Astrocyte (in vitro differentiated cells and primary cell): ENCODE measurements at regions not wholly inside any gene's neighbourhood (a gene's known extent, or its start where the extent isn't known, plus 50 kb on each side); places are given as distances from the start of the nearest gene placed in this dataset.

Source experiments
- DNase-seq: peaks from one replicate; pipeline ENCODE4 v3.0.0-alpha.2; 2010; ENCODE audit warnings: low read depth
- FAIRE-seq: peaks from 2 replicates; lab custom pipeline; 2011; peaks lifted over from hg19 to GRCh38; lab: Jason Lieb, UNC
- H2AFZ ChIP-seq: 2 replicates; pipeline ENCODE4 v1.6.0; 2012; ENCODE audit warnings: low read depth, low read length, inconsistent platforms
- H3K27ac ChIP-seq: 2 replicates; pipeline ENCODE4 v1.5.1; 2011; ENCODE audit warnings: low read depth, low read length, inconsistent platforms
- H3K27me3 ChIP-seq: 2 replicates; pipeline ENCODE4 v1.6.0; 2011; ENCODE audit warnings: low read length, inconsistent platforms; ENCODE audit not compliant: insufficient read depth
- H3K36me3 ChIP-seq: 2 replicates; pipeline ENCODE4 v1.5.1; 2011; ENCODE audit warnings: low read length, inconsistent platforms; ENCODE audit not compliant: insufficient read depth
- H3K4me1 ChIP-seq: 2 replicates; pipeline ENCODE4 v1.5.1; 2011; ENCODE audit warnings: low read length, inconsistent platforms; ENCODE audit not compliant: insufficient read depth
- H3K4me2 ChIP-seq: 2 replicates; pipeline ENCODE4 v1.6.0; 2012; ENCODE audit warnings: low read length, inconsistent platforms
- H3K4me3 ChIP-seq: 2 replicates; pipeline ENCODE4 v1.5.1; 2011; ENCODE audit warnings: low read depth, mild to moderate bottlenecking, low read length, inconsistent platforms; ENCODE audit not compliant: insufficient read depth
- H3K79me2 ChIP-seq: 2 replicates; pipeline ENCODE4 v1.6.0; 2012; ENCODE audit warnings: mild to moderate bottlenecking, low read length, inconsistent platforms; ENCODE audit not compliant: insufficient read depth
- H3K9ac ChIP-seq: 2 replicates; pipeline ENCODE4 v1.6.0; 2012; ENCODE audit warnings: mild to moderate bottlenecking, low read length, inconsistent platforms
- H3K9me3 ChIP-seq: 2 replicates; pipeline ENCODE4 v1.5.1; 2012; ENCODE audit warnings: low read depth, mild to moderate bottlenecking, low read length, inconsistent platforms; ENCODE audit not compliant: insufficient read depth
- H4K20me1 ChIP-seq: 2 replicates; pipeline ENCODE4 v1.6.0; 2012; ENCODE audit warnings: low read length, inconsistent platforms; ENCODE audit not compliant: insufficient read depth
- H3K27ac Mint-ChIP-seq: one replicate; pipeline ENCODE4 v1.8.0; 2021; ENCODE audit warnings: mild to moderate bottlenecking, mixed read lengths; ENCODE audit not compliant: unreplicated experiment
- H3K27me3 Mint-ChIP-seq: one replicate; pipeline ENCODE4 v1.8.0; 2021; ENCODE audit warnings: low read depth, mixed read lengths; ENCODE audit not compliant: unreplicated experiment
- H3K36me3 Mint-ChIP-seq: one replicate; pipeline ENCODE4 v1.8.0; 2021; ENCODE audit warnings: low read depth, mixed read lengths; ENCODE audit not compliant: unreplicated experiment
- H3K4me1 Mint-ChIP-seq: one replicate; pipeline ENCODE4 v1.8.0; 2021; ENCODE audit warnings: low read depth, mixed read lengths; ENCODE audit not compliant: unreplicated experiment
- H3K4me3 Mint-ChIP-seq: one replicate; pipeline ENCODE4 v1.8.0; 2021; ENCODE audit warnings: mild to moderate bottlenecking, moderate library complexity, mixed read lengths; ENCODE audit not compliant: unreplicated experiment
- H3K9me3 Mint-ChIP-seq: one replicate; pipeline ENCODE4 v1.8.0; 2021; ENCODE audit warnings: mild to moderate bottlenecking, mixed read lengths; ENCODE audit not compliant: unreplicated experiment
- CTCF ChIP-seq: IDR thresholded peaks from 2 replicates; pipeline ENCODE4 v1.5.1; 2011; ENCODE audit warnings: low read depth, mild to moderate bottlenecking, inconsistent platforms, low read length, moderate library complexity; ENCODE audit not compliant: insufficient read depth
- EZH2 ChIP-seq: IDR thresholded peaks from 2 replicates; pipeline ENCODE4 v1.6.1; 2012; ENCODE audit warnings: mild to moderate bottlenecking, low read length, inconsistent platforms; ENCODE audit not compliant: insufficient read depth

DNA sequence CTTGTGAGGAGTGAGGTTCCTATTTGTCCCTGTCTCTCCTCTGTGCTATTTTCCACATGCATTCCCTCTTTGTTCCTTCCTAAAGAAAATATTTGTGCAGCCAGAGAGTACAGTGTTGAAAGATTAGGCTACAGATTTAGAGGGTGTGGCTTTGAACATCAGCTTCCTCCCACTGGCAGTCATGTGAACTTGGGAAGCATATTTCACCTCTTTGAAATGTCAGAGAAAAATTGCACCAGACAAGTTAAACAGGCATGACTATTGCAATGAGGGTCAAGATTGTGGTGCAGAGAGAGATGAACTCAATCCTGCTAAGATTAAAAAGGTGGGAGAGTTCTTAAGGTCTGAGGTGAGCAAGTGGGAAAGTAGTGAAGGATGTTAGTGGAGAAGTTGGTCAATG lies 641.0 kb downstream of the DNAH5 start:
- H3K79me2 ChIP-seq = no peaks in the 10 kb centered on the region
- H3K27ac ChIP-seq = no peak overlapping the region
- no peaks in the 10 kb centered on the region for H3K36me3 ChIP-seq
- H3K4me3 Mint-ChIP-seq = no peak overlapping the region
- DNase-seq = peak; percentile 7
- H3K27me3 Mint-ChIP-seq = peaks cover 10% of the 10 kb centered on the region
- no peak overlapping the region for H3K4me3 ChIP-seq
- H3K4me2 ChIP-seq = no peak overlapping the region
- H3K9me3 ChIP-seq = no peaks in the 10 kb centered on the region
- H3K36me3 Mint-ChIP-seq = no peaks in the 10 kb centered on the region
- no peaks in the 10 kb centered on the region for H3K4me1 ChIP-seq
- H3K27ac Mint-ChIP-seq = peak overlapping the region; percentile 23
- H2AFZ ChIP-seq = no peak overlapping the region
- no peaks in the 10 kb centered on the region for H3K9me3 Mint-ChIP-seq
- no peak for FAIRE-seq
- no peak for TF ChIP-seq EZH2
- no peak for TF ChIP-seq CTCF
- H4K20me1 ChIP-seq = no peaks in the 10 kb centered on the region
- peaks cover 8% of the 10 kb centered on the region for H3K4me1 Mint-ChIP-seq
- H3K9ac ChIP-seq = no peak overlapping the region
- H3K27me3 ChIP-seq = no peaks in the 10 kb centered on the region

- H3K4me3 Mint-ChIP-seq = no peak overlapping the region
- FAIRE-seq = no peak
- peaks cover 4% of the 10 kb centered on the region for H3K4me1 Mint-ChIP-seq
- no peak overlapping the region for H2AFZ ChIP-seq
- H3K27me3 ChIP-seq = no peaks in the 10 kb centered on the region
- no peaks in the 10 kb centered on the region for H3K9me3 ChIP-seq
- DNase-seq = peak; percentile 47
- H3K36me3 ChIP-seq = no peaks in the 10 kb centered on the region
- no peak overlapping the region for H3K27ac ChIP-seq
- TF ChIP-seq EZH2 (no peak), CTCF (no peak)
- no peak overlapping the region for H3K27ac Mint-ChIP-seq
- H3K36me3 Mint-ChIP-seq = no peaks in the 10 kb centered on the region
- H3K79me2 ChIP-seq = no peaks in the 10 kb centered on the region
- H3K9me3 Mint-ChIP-seq = no peaks in the 10 kb centered on the region
- no peaks in the 10 kb centered on the region for H4K20me1 ChIP-seq
- H3K9ac ChIP-seq = no peak overlapping the region
- H3K4me2 ChIP-seq = no peak overlapping the region
- peaks cover 5% of the 10 kb centered on the region for H3K4me1 ChIP-seq
- no peak overlapping the region for H3K4me3 ChIP-seq
- H3K27me3 Mint-ChIP-seq = no peaks in the 10 kb centered on the region
These were observed 665.7 kb downstream of the DNAH5 start for GRCh38 chr5:13278811-13279210.

GRCh38 chr5:13278148-13278547 lies 666.3 kb downstream of the DNAH5 start:
- Histone ChIP-seq H3K27me3 (no peaks in the 10 kb centered on the region), H3K36me3 (no peaks in the 10 kb centered on the region)
- TF ChIP-seq CTCF (peak; percentile 30), EZH2 (no peak)

More at GRCh38 chr5:13278148-13278547, 666.3 kb downstream of the DNAH5 start:
- H3K4me3 Mint-ChIP-seq = no peak overlapping the region
- no peak overlapping the region for H3K4me3 ChIP-seq
- H3K27me3 Mint-ChIP-seq = no peaks in the 10 kb centered on the region
- no peaks in the 10 kb centered on the region for H4K20me1 ChIP-seq
- H3K9me3 Mint-ChIP-seq = no peaks in the 10 kb centered on the region
- peaks cover 5% of the 10 kb centered on the region for H3K4me1 ChIP-seq
- no peak overlapping the region for H3K4me2 ChIP-seq
- no peaks in the 10 kb centered on the region for H3K79me2 ChIP-seq
- no peak overlapping the region for H2AFZ ChIP-seq
- no peaks in the 10 kb centered on the region for H3K36me3 Mint-ChIP-seq
- peaks cover 4% of the 10 kb centered on the region for H3K4me1 Mint-ChIP-seq
- DNase-seq (no peak), FAIRE-seq (no peak)
- H3K27ac ChIP-seq = no peak overlapping the region
- no peak overlapping the region for H3K9ac ChIP-seq
- no peak overlapping the region for H3K27ac Mint-ChIP-seq
- no peaks in the 10 kb centered on the region for H3K9me3 ChIP-seq
